Right atrium auricular region (tissue), 2 donors: ENCODE measurements at regions not wholly inside any gene's neighbourhood (a gene's known extent, or its start where the extent isn't known, plus 50 kb on each side); places are given as distances from the start of the nearest gene placed in this dataset.

ENCODE experiments used
- DNase-seq: peaks from one replicate; pipeline ENCODE4 v3.0.0-alpha.2; 2019; ENCODE audit warnings: low spot score
- H3K27ac ChIP-seq, 2 donors: fragments of 200-600 bp; sonication (generic); 1 replicate in 1 of 2; 2 replicates in 1 of 2; pipeline ENCODE4 v1.5.1; 2016 to 2019
- H3K27me3 ChIP-seq, 2 donors: fragments of 200-600 bp; sonication (generic); one replicate each; pipeline versions ENCODE4 v1.5.1 to v1.6.0; 2017 to 2019
- H3K36me3 ChIP-seq: fragments of 200-600 bp; sonication (generic); one replicate; pipeline ENCODE4 v1.5.1; 2016
- H3K4me1 ChIP-seq, 2 donors: fragments of 200-600 bp; sonication (generic); one replicate each; pipeline versions ENCODE4 v1.5.1 to v1.6.0; 2017 to 2019
- H3K4me3 ChIP-seq, 2 donors: fragments of 200-600 bp; sonication (generic); 1 replicate in 1 of 2; 2 replicates in 1 of 2; pipeline ENCODE4 v1.5.1; 2017 to 2019; ENCODE audit warnings: mild to moderate bottlenecking in 1 of 2, moderate library complexity in 1 of 2
- H3K9me3 ChIP-seq, 2 donors: fragments of 200-600 bp; sonication (generic); one replicate each; pipeline ENCODE4 v1.5.1; 2019
- TF ChIP-seq, protein P1 (sequence below), 2 donors: fragments of 200-600 bp; sonication (generic); IDR thresholded peaks; one replicate each; pipeline ENCODE4 v1.5.1; 2019; ENCODE audit warnings: antibody characterized with exemption in 2 of 2

DNA sequence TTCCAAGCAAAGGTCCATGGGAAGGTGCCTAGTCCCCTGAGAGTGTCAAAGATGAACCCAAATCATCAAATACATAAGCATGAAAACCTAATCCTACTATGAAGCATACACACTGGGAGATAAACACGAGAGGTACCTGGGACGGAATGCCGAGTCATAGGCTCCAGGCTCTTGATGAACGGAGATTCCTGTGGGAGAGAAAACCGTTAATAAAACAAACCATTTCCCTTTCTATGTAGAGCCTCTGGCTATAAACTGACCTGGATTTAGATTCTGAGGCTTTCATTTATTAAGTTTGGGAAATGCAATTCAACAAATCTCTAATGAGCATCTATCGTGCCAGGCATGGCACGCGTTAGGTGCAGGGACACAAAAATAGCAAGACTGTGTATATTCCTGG, 206.4 kb upstream of the IL12B start:
- no peaks in the 10 kb centered on the region for H3K27me3 ChIP-seq
- no peak overlapping the region for H3K4me3 ChIP-seq
- no peaks in the 10 kb centered on the region for H3K4me1 ChIP-seq

GRCh38 chr5:159539678-159540077, 209.4 kb upstream of the IL12B start:
- DNase-seq: no peak
- Histone ChIP-seq H3K27ac (no peak overlapping the region), H3K4me3 (no peak overlapping the region), H3K4me1 (peaks cover 0 to 7% of the 10 kb centered on the region in 2 donors), H3K27me3 (no peaks in the 10 kb centered on the region), H3K9me3 (no peaks in the 10 kb centered on the region), H3K36me3 (no peaks in the 10 kb centered on the region)
- TF ChIP-seq, protein P1, sequence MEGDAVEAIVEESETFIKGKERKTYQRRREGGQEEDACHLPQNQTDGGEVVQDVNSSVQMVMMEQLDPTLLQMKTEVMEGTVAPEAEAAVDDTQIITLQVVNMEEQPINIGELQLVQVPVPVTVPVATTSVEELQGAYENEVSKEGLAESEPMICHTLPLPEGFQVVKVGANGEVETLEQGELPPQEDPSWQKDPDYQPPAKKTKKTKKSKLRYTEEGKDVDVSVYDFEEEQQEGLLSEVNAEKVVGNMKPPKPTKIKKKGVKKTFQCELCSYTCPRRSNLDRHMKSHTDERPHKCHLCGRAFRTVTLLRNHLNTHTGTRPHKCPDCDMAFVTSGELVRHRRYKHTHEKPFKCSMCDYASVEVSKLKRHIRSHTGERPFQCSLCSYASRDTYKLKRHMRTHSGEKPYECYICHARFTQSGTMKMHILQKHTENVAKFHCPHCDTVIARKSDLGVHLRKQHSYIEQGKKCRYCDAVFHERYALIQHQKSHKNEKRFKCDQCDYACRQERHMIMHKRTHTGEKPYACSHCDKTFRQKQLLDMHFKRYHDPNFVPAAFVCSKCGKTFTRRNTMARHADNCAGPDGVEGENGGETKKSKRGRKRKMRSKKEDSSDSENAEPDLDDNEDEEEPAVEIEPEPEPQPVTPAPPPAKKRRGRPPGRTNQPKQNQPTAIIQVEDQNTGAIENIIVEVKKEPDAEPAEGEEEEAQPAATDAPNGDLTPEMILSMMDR (IDR thresholded peaks at IDR 0.05): no peak

More for the DNA sequence above, 206.4 kb upstream of the IL12B start:
- H3K27ac ChIP-seq: no peak overlapping the region
- no peaks in the 10 kb centered on the region for H3K36me3 ChIP-seq
- TF ChIP-seq, protein P1 (IDR thresholded peaks at IDR 0.05): no peak
- no peaks in the 10 kb centered on the region for H3K9me3 ChIP-seq
- DNase-seq: no peak

DNA sequence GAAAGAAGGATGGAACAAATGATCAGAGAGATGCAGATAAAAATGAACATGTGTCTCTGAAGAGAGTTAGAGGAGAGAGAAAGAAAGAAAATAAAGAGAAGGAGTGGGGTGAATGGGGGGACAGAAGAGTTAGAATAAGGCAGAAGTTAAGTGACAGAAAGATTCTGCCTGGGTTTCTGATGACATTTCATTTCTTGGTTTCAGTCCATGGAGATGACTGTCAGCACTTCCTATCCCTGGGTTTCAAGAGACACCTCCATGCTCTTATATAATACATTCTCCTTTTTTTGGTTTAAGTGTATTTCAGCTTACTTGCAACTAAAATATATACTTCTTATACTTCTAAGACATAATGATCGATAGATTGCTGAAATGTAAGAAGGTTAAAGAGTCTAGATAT, 213.0 kb upstream of the IL12B start:
- no peak overlapping the region for H3K27ac ChIP-seq
- TF ChIP-seq, protein P1 (IDR thresholded peaks at IDR 0.05): no peak
- no peak for DNase-seq

GRCh38 chr5:159545156-159545555, 214.9 kb upstream of the IL12B start:
- H3K4me3 ChIP-seq: no peak overlapping the region
- peaks cover 0 to 7% of the 10 kb centered on the region in 2 donors for H3K4me1 ChIP-seq
- TF ChIP-seq, protein P1 (IDR thresholded peaks at IDR 0.05): no peak
- H3K27ac ChIP-seq: no peak overlapping the region
- H3K9me3 ChIP-seq: peaks cover 0 to 7% of the 10 kb centered on the region in 2 donors
- no peaks in the 10 kb centered on the region for H3K36me3 ChIP-seq
- no peak for DNase-seq
- H3K27me3 ChIP-seq: no peaks in the 10 kb centered on the region

More for the DNA sequence above, 213.0 kb upstream of the IL12B start:
- Histone ChIP-seq H3K9me3 (peaks cover 0 to 7% of the 10 kb centered on the region in 2 donors), H3K4me1 (peaks cover 0 to 7% of the 10 kb centered on the region in 2 donors), H3K36me3 (no peaks in the 10 kb centered on the region), H3K27me3 (no peaks in the 10 kb centered on the region), H3K4me3 (no peak overlapping the region)

GRCh38 chr5:159547466-159548195, 217.3 kb upstream of the IL12B start:
- H3K9me3 ChIP-seq: peaks cover 0 to 7% of the 10 kb centered on the region in 2 donors
- TF ChIP-seq, protein P1 (IDR thresholded peaks at IDR 0.05): no peak
- H3K27me3 ChIP-seq: no peaks in the 10 kb centered on the region
- H3K27ac ChIP-seq: no peak overlapping the region
- H3K4me3 ChIP-seq: no peak overlapping the region
- H3K4me1 ChIP-seq: peaks cover 0 to 7% of the 10 kb centered on the region in 2 donors
- DNase-seq: no peak
- no peaks in the 10 kb centered on the region for H3K36me3 ChIP-seq

GRCh38 chr5:159548517-159548916, 218.2 kb upstream of the IL12B start:
- no peak for DNase-seq

More at GRCh38 chr5:159548517-159548916, 218.2 kb upstream of the IL12B start:
- H3K27me3 ChIP-seq: no peaks in the 10 kb centered on the region
- peaks cover 0 to 7% of the 10 kb centered on the region in 2 donors for H3K9me3 ChIP-seq
- TF ChIP-seq, protein P1 (IDR thresholded peaks at IDR 0.05): no peak
- H3K36me3 ChIP-seq: no peaks in the 10 kb centered on the region
- no peak overlapping the region for H3K4me3 ChIP-seq
- peaks cover 0 to 7% of the 10 kb centered on the region in 2 donors for H3K4me1 ChIP-seq
- no peak overlapping the region for H3K27ac ChIP-seq
